ENCODE measurements at regions not wholly inside any gene's neighbourhood (a gene's known extent, or its start where the extent isn't known, plus 50 kb on each side); places are given as distances from the start of the nearest gene placed in this dataset.

- no peak for TF ChIP-seq JUND (IDR thresholded peaks at IDR 0.05)
- TF ChIP-seq SP1 (IDR thresholded peaks at IDR 0.05), result no peak
- TF ChIP-seq MAX (IDR thresholded peaks at IDR 0.05), result no peak
- TF ChIP-seq CTCF (IDR thresholded peaks at IDR 0.05; ENCODE audit: low read depth, low read length, missing input control), result no peak
Measured at GRCh38 chr10:4527281-4527970, 298.6 kb upstream of the AKR1E2 start.

All from liver (tissue), 3 donors.